GM23248 (cell line): ENCODE measurements at regions not wholly inside any gene's neighbourhood (a gene's known extent, or its start where the extent isn't known, plus 50 kb on each side); places are given as distances from the start of the nearest gene placed in this dataset.

Source experiments
- EZH2 ChIP-seq: fragments of 200-600 bp; sonication (generic); IDR thresholded peaks from 2 replicates; pipeline ENCODE4 v1.6.1; 2018; ENCODE audit warnings: antibody characterized with exemption, mild to moderate bottlenecking; ENCODE audit not compliant: insufficient read depth, poor library complexity, severe bottlenecking
- EZH2phosphoT487 ChIP-seq: fragments of 200-600 bp; sonication (generic); IDR thresholded peaks from 2 replicates; pipeline ENCODE4 v1.6.1; 2018; ENCODE audit warnings: antibody characterized with exemption, moderate library complexity, mild to moderate bottlenecking, low read depth; ENCODE audit not compliant: insufficient read depth

DNA sequence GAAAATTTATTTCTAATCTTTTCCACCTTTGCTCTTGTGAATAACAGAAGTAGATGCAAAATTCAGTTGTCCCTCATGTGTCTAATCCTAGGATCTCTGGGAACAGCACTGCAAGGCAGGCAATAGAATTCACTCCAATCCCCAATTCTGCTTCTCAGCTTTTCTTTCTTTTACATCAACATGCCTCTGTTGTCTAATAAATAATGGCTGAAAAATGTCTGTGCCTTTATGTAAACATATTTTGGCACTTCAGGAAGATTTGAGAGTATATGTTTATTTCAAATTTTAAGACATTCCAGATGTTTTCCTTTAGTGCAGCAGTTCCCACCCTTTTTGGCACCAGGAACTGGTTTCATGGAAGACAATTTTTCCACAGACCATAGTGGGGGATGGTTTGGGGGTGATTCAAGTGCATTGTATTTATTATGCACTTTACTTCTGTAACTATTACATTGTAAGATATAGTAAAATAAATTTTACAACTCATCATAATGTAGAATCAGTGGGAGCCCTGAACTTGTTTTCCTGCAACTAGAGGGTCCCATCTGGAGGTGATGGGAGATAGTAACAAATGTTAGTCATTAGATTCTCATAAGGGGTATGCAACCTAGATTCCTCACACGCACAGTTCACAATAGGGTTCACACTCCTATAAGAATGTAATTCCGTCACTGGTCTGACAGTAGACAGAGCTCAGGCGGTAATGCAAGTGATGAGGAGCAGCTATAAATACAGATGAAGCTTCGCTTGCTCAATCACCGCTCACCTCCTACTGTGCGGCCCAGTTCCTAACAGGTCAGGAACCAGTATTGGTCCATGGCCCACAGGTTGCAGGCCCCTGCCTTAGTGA is 590.3 kb upstream of the CNTNAP5 start:
- TF ChIP-seq EZH2 (no peak), EZH2phosphoT487 (no peak)
